DND-41 (cell line): ENCODE measurements at regions not wholly inside any gene's neighbourhood (a gene's known extent, or its start where the extent isn't known, plus 50 kb on each side); places are given as distances from the start of the nearest gene placed in this dataset.

Source experiments
- EZH2 ChIP-seq: IDR thresholded peaks from 3 replicates; pipeline ENCODE4 v1.6.1; 2012; ENCODE audit warnings: borderline replicate concordance, low read depth, mild to moderate bottlenecking, moderate library complexity, low read length, inconsistent platforms; ENCODE audit not compliant: severe bottlenecking
- TF ChIP-seq, protein P1 (sequence below): IDR thresholded peaks from 2 replicates; pipeline ENCODE4 v1.5.1; 2012; ENCODE audit warnings: borderline replicate concordance, low read length, moderate library complexity, mild to moderate bottlenecking; ENCODE audit not compliant: poor library complexity, severe bottlenecking; ENCODE audit errors: extremely low read depth

DNA sequence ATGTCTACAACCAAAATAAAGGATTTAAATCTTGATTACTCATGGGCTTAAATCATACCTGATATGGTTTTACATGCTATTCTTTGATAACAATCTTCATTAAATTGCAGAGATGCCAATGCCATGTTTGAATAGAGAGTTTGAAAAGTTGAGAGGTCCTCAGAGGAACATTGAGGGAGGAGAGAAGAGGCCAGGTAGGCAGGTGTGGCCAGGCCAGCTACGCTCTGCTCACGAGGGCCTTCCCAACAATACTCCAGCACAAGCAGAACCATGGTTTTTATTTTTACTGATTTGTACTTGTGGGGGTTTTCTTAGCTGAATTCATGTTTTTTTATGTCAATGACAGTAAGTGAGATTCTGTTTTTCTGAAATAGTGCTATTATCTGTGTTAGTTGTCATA lies 158.1 kb upstream of the RFC3 start:
- TF ChIP-seq, protein P1, sequence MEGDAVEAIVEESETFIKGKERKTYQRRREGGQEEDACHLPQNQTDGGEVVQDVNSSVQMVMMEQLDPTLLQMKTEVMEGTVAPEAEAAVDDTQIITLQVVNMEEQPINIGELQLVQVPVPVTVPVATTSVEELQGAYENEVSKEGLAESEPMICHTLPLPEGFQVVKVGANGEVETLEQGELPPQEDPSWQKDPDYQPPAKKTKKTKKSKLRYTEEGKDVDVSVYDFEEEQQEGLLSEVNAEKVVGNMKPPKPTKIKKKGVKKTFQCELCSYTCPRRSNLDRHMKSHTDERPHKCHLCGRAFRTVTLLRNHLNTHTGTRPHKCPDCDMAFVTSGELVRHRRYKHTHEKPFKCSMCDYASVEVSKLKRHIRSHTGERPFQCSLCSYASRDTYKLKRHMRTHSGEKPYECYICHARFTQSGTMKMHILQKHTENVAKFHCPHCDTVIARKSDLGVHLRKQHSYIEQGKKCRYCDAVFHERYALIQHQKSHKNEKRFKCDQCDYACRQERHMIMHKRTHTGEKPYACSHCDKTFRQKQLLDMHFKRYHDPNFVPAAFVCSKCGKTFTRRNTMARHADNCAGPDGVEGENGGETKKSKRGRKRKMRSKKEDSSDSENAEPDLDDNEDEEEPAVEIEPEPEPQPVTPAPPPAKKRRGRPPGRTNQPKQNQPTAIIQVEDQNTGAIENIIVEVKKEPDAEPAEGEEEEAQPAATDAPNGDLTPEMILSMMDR = no peak
- no peak for TF ChIP-seq EZH2
